BE2C (cell line): ENCODE measurements at regions not wholly inside any gene's neighbourhood (a gene's known extent, or its start where the extent isn't known, plus 50 kb on each side); places are given as distances from the start of the nearest gene placed in this dataset.

Experiments
- DNase-seq: peaks from one replicate; pipeline ENCODE4 v3.0.0-alpha.2; 2020
- H3K27me3 ChIP-seq: fragments of 250-450 bp; sonication (Bioruptor Pico); 2 replicates; pipeline ENCODE4 v1.5.1; 2020; ENCODE audit warnings: mild to moderate bottlenecking
- H3K36me3 ChIP-seq: fragments of 250-450 bp; sonication (Bioruptor Pico); 2 replicates; pipeline ENCODE4 v1.5.1; 2020; ENCODE audit warnings: mild to moderate bottlenecking
- H3K4me1 ChIP-seq: fragments of 250-450 bp; sonication (Bioruptor Pico); 2 replicates; pipeline ENCODE4 v1.5.1; 2020
- H3K4me3 ChIP-seq: 2 replicates; pipeline ENCODE4 v1.5.1; 2011; ENCODE audit warnings: low read depth, low read length
- H3K9me3 ChIP-seq: fragments of 250-450 bp; sonication (Bioruptor Pico); 2 replicates; pipeline ENCODE4 v1.5.1; 2020
- CTCF ChIP-seq: IDR thresholded peaks from 2 replicates; pipeline ENCODE4 v1.5.1; 2012; ENCODE audit warnings: mild to moderate bottlenecking, low read depth, low read length

DNA sequence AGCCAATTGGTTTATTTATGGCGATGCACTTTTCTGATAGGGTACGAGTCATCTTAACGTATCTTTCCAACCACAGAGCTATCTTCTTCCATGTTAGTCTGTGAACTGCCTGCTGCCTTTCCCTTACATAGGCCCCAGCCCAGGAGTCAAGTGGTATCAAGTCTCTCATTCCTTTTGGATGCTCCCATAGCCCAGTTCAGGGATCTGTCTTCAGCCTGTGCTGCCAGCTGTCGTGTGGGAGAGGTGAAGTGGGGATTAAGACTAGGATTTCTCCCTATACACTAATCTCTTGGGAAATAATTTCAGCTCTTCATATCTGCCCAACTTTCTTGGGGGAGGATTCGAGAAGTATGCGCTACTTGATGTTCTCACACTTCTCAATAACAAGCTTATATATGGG, 475.7 kb downstream of the EBF1 start:
- Histone ChIP-seq H3K27me3 (no peaks in the 10 kb centered on the region), H3K4me3 (no peak overlapping the region), H3K36me3 (no peaks in the 10 kb centered on the region), H3K4me1 (peaks cover 3% of the 10 kb centered on the region; the same call in 1 of the 2 replicates), H3K9me3 (no peaks in the 10 kb centered on the region)
- TF ChIP-seq CTCF = no peak
- DNase-seq = no peak

- TF ChIP-seq CTCF = no peak
- Histone ChIP-seq H3K27me3 (no peaks in the 10 kb centered on the region), H3K4me3 (no peak overlapping the region), H3K4me1 (peaks cover 3% of the 10 kb centered on the region; the same call in 1 of the 2 replicates), H3K9me3 (no peaks in the 10 kb centered on the region), H3K36me3 (no peaks in the 10 kb centered on the region)
- DNase-seq = no peak
Observed at GRCh38 chr5:158621391-158621790, 478.3 kb downstream of the EBF1 start.

GRCh38 chr5:158619083-158619788, 480.5 kb downstream of the EBF1 start:
- Histone ChIP-seq H3K27me3 (no peaks in the 10 kb centered on the region), H3K4me3 (no peak overlapping the region), H3K36me3 (no peaks in the 10 kb centered on the region), H3K9me3 (no peaks in the 10 kb centered on the region), H3K4me1 (peaks cover 3% of the 10 kb centered on the region; the same call in 1 of the 2 replicates)
- no peak for TF ChIP-seq CTCF
- DNase-seq = no peak

GRCh38 chr5:158618256-158618655, 481.5 kb downstream of the EBF1 start:
- TF ChIP-seq CTCF = no peak
- Histone ChIP-seq H3K9me3 (no peaks in the 10 kb centered on the region), H3K4me1 (peaks cover 3% of the 10 kb centered on the region; the same call in 1 of the 2 replicates), H3K4me3 (no peak overlapping the region), H3K36me3 (no peaks in the 10 kb centered on the region), H3K27me3 (no peaks in the 10 kb centered on the region)
- DNase-seq = no peak

GRCh38 chr5:158616707-158617106, 483.0 kb downstream of the EBF1 start:
- H3K9me3 ChIP-seq = no peaks in the 10 kb centered on the region
- no peaks in the 10 kb centered on the region for H3K27me3 ChIP-seq
- TF ChIP-seq CTCF = no peak
- no peaks in the 10 kb centered on the region for H3K36me3 ChIP-seq
- H3K4me3 ChIP-seq = no peak overlapping the region
- peaks cover 3% of the 10 kb centered on the region; the same call in 1 of the 2 replicates for H3K4me1 ChIP-seq
- no peak for DNase-seq

DNA sequence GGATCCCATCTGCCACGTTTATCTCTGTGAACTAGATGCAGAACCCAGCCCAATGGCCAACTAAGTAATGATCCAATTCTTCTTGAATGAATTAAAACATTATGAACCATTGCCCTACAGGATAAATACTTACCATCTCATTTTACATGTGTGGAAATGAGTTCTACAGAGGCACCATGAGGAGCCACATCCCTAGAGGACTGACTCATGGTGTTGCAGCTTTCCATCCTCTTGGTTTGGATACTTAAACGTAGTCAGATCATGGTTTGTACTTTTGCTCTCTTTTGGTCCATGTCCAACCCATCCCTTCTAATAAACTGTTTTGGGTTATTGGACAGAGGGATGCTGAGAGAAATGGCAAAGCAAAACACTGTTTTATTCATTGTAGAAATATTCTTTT, 484.8 kb downstream of the EBF1 start:
- Histone ChIP-seq H3K4me3 (no peak overlapping the region), H3K9me3 (no peaks in the 10 kb centered on the region), H3K4me1 (peaks cover 3% of the 10 kb centered on the region; the same call in 1 of the 2 replicates), H3K36me3 (no peaks in the 10 kb centered on the region), H3K27me3 (no peaks in the 10 kb centered on the region)
- no peak for TF ChIP-seq CTCF
- DNase-seq = no peak
